ENCODE measurements at regions not wholly inside any gene's neighbourhood (a gene's known extent, or its start where the extent isn't known, plus 50 kb on each side); places are given as distances from the start of the nearest gene placed in this dataset.

GRCh38 chr1:204011426-204011825 is 61.5 kb upstream of the SOX13 start:
- TF ChIP-seq FOXK2 (IDR thresholded peaks at IDR 0.05), result no peak
- no peak for TF ChIP-seq SUZ12 (IDR thresholded peaks at IDR 0.05)
- TF ChIP-seq ELF4 (IDR thresholded peaks at IDR 0.05), result no peak

Measured in HEK293T (cell line).